WERI-Rb-1 (cell line): ENCODE measurements at regions not wholly inside any gene's neighbourhood (a gene's known extent, or its start where the extent isn't known, plus 50 kb on each side); places are given as distances from the start of the nearest gene placed in this dataset.

Source experiments
- DNase-seq: peaks from one replicate; pipeline ENCODE4 v3.0.0-alpha.2; 2020
- H3K27ac ChIP-seq: fragments of 250-450 bp; sonication (Bioruptor Pico); 2 replicates; pipeline ENCODE4 v1.5.1; 2020; ENCODE audit warnings: mild to moderate bottlenecking, moderate library complexity
- H3K27me3 ChIP-seq: fragments of 250-450 bp; sonication (Bioruptor Pico); 2 replicates; pipeline ENCODE4 v1.5.1; 2021; ENCODE audit warnings: mild to moderate bottlenecking, low read depth, moderate library complexity; ENCODE audit not compliant: insufficient read depth, severe bottlenecking
- H3K36me3 ChIP-seq: fragments of 250-450 bp; sonication (Bioruptor Pico); 2 replicates; pipeline ENCODE4 v1.5.1; 2020; ENCODE audit warnings: mild to moderate bottlenecking, moderate library complexity
- H3K4me3 ChIP-seq: 2 replicates; pipeline ENCODE4 v1.5.1; 2011; ENCODE audit warnings: low read depth, mild to moderate bottlenecking, control low read depth, low read length
- H3K9me3 ChIP-seq: fragments of 250-450 bp; sonication (Bioruptor Pico); 2 replicates; pipeline ENCODE4 v1.5.1; 2021; ENCODE audit warnings: mild to moderate bottlenecking, moderate library complexity; ENCODE audit not compliant: severe bottlenecking
- TF ChIP-seq, protein P1 (sequence below): IDR thresholded peaks from 2 replicates; pipeline ENCODE4 v1.5.1; 2011; ENCODE audit warnings: low read depth, mild to moderate bottlenecking, control low read depth, inconsistent platforms, low read length

DNA sequence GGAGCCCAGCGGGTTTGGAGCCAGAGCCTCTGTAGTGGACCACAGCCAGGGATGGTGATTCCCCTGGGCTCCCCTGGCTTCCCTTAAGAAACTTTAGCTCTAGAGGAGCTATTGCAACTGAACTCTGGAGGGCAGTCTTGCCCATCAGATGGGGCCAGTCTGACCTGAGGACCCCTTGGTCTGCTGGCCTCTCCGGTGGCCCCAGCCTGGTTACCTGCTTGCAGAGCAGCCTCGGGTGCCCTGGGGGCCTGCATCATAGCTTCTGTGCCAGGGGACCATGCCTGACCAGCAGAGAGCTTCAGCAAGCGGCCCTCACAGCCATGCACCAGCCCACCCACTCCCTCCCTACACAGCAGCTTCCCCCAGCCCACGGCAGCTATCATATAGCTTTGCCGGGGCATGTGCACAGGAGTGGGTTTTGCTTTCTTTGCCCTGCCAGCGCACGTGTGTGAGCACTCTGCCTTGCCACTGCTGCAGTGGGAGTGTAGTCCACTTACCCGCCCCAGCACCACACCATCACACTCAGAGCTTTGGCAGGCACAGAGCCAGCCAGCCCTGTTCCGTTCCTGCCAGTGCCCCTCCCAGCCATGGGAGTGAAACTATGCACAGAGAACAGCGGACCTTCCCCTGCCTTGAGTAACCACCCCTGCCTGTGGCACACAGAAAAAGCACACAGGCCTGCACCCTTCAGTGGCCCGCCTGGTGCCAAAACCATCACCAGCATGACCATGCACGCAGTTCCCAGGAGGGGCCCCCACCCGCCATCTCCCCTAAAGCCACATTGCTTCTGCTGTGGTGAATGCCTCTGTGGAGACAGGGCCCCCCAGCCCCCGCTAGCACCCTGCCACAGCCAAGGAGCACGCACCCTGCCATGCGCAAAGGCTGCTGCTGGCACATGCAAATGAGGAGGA lies 442.9 kb upstream of the NEGR1 start:
- no peaks in the 10 kb centered on the region for H3K27me3 ChIP-seq
- H3K9me3 ChIP-seq = no peaks in the 10 kb centered on the region
- H3K27ac ChIP-seq = no peak overlapping the region
- TF ChIP-seq, protein P1, sequence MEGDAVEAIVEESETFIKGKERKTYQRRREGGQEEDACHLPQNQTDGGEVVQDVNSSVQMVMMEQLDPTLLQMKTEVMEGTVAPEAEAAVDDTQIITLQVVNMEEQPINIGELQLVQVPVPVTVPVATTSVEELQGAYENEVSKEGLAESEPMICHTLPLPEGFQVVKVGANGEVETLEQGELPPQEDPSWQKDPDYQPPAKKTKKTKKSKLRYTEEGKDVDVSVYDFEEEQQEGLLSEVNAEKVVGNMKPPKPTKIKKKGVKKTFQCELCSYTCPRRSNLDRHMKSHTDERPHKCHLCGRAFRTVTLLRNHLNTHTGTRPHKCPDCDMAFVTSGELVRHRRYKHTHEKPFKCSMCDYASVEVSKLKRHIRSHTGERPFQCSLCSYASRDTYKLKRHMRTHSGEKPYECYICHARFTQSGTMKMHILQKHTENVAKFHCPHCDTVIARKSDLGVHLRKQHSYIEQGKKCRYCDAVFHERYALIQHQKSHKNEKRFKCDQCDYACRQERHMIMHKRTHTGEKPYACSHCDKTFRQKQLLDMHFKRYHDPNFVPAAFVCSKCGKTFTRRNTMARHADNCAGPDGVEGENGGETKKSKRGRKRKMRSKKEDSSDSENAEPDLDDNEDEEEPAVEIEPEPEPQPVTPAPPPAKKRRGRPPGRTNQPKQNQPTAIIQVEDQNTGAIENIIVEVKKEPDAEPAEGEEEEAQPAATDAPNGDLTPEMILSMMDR = peak; percentile 68
- no peak overlapping the region for H3K4me3 ChIP-seq
- no peaks in the 10 kb centered on the region for H3K36me3 ChIP-seq
- peak; percentile 66 for DNase-seq

DNA sequence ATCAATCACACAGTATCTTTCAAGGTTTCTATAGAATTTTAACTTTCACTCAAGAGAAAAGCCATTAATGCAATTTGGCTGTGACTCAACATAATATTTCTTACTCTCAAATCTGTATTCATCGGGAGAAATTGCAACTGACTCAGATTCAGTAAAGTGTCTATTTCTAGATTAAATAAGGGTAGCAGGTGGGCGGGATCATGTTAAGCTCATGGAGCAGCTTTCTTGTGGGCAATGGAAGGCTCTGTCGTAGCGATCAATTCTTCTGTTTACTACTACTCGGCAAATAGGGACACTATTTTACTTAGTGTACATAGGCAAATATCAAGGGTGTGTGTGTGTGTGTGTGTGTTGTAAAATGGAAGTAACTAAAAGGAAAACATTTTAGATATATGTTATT lies 423.6 kb upstream of the NEGR1 start:
- Histone ChIP-seq H3K27ac (no peak overlapping the region), H3K27me3 (no peaks in the 10 kb centered on the region), H3K9me3 (no peaks in the 10 kb centered on the region), H3K36me3 (no peaks in the 10 kb centered on the region), H3K4me3 (no peak overlapping the region)
- TF ChIP-seq, protein P1 = no peak
- DNase-seq = no peak

DNA sequence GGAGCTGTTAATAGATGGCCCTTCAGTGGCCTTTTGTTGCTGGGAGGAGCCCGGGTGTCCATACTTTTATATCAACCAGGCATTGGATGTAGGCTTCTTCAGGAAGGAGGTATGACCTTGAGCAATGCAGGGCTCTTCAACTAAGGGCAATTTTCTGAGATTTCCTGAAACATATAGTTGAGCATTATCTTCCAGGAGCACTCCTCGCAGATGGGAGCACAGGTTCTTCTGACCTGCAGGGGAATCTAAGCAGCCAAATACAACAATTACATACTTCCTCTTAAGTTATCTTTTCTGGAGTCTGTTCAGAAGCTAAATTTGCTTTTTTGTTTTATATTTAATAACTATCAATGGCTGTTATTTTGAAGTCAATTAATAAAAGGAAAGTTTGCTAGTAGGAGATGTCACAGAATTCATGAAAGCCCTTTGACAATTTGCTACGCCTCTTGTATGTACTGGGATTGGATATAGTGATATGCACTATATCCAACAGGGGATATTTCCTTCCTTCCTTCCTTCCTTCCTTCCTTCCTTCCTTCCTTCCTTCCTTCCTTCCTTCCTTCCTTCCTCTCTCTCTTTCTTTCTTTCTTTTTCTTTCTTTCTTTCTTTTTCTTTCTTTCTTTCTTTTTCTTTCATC lies 422.6 kb upstream of the NEGR1 start:
- H3K27me3 ChIP-seq = no peaks in the 10 kb centered on the region
- TF ChIP-seq, protein P1 = no peak
- no peaks in the 10 kb centered on the region for H3K36me3 ChIP-seq
- no peak overlapping the region for H3K4me3 ChIP-seq
- no peak for DNase-seq
- H3K27ac ChIP-seq = no peak overlapping the region
- H3K9me3 ChIP-seq = no peaks in the 10 kb centered on the region

DNA sequence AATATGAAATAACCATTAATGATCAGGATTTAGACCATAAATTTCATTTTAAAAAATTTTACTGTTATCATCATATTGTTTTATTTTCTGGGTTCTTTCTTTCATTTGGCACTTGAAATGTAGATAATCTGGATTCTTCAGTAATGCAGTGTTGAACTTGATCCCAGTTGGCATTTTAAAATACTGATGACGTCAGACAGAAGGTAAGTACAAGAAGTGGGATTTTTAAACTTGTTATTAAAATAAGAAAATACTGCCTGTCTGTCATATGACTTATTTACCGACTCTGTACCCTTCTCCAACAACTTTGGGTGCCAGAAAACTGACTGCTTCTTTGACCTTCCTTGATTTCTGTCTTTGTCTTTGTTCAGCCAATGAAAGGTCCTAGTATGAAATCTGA lies 415.1 kb upstream of the NEGR1 start:
- Histone ChIP-seq H3K27ac (no peak overlapping the region), H3K36me3 (no peaks in the 10 kb centered on the region), H3K4me3 (no peak overlapping the region), H3K9me3 (no peaks in the 10 kb centered on the region), H3K27me3 (no peaks in the 10 kb centered on the region)
- TF ChIP-seq, protein P1 = no peak
- DNase-seq = no peak

DNA sequence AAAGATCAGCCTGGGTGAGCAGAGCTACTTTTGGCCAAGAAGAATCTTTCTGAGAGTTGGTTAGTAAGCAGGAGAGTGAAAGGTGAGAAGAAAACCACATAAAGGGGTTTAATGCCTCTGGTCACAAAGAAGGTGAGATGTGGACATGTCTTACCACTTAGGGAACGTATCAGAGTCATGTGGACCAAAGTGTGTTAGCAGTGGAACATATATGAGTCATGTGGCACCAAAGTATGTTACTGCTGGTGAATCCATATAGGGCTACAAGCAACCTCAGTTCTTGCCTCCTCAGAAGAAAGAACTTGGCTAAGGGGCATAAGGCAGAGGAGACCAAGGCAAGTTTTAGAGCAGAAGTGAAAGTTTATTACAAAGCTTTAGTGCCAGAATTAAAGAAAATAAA lies 411.6 kb upstream of the NEGR1 start:
- DNase-seq = no peak
- TF ChIP-seq, protein P1 = no peak
- H3K27ac ChIP-seq = no peak overlapping the region
- H3K36me3 ChIP-seq = no peaks in the 10 kb centered on the region
- H3K4me3 ChIP-seq = no peak overlapping the region
- H3K27me3 ChIP-seq = no peaks in the 10 kb centered on the region
- no peaks in the 10 kb centered on the region for H3K9me3 ChIP-seq
